ENCODE measurements at regions not wholly inside any gene's neighbourhood (a gene's known extent, or its start where the extent isn't known, plus 50 kb on each side); places are given as distances from the start of the nearest gene placed in this dataset.
A peak's percentile ranks its signal among the peaks of the same experiment; 100 is the strongest.

DNA sequence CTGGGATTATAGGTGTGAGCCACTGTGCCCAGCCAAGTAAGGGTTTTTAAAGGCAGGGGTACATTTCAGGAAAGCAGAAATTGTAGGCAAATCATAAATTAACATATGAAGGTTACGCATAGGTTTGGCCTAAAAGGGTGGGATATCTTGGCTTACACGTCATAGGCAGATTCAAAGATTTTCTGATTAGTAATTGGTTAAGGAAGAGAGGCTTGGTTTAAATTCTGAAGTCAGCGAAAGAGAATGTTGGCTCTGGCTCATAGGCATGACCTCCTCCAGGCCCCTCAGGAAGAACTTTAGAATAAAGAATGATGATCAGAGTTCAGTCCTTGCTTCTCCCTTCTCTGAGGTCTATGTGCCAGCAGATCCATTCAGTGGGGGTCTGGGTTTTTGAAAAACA, 124.8 kb upstream of the RBBP6 start:
- ATAC-seq (no peak), DNase-seq (no peak)
- intact Hi-C loops (cut with DNase I, micrococcal nuclease): no loop called here

DNA sequence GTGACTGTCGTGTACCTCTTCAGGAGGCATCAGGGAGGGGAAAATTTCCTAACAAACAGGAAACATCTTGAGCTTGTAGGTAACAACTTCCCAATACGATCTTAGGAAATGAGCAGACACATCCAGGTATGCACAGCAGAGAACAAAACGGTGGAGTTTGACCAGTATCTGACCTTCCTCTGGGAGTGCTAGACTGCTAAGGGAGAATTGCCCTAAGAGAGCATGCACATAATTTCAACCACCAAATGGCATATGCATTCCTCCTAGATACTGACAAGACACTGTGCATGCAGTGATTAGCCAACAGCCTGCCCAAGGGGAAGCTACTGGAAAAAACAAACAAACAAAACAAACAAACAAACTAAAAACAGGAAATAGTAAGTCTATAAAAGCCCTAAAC, 120.6 kb upstream of the RBBP6 start:
- intact Hi-C loops (cut with DNase I, micrococcal nuclease): no loop called here
- DNase-seq: no peak
- ATAC-seq: no peak

DNA sequence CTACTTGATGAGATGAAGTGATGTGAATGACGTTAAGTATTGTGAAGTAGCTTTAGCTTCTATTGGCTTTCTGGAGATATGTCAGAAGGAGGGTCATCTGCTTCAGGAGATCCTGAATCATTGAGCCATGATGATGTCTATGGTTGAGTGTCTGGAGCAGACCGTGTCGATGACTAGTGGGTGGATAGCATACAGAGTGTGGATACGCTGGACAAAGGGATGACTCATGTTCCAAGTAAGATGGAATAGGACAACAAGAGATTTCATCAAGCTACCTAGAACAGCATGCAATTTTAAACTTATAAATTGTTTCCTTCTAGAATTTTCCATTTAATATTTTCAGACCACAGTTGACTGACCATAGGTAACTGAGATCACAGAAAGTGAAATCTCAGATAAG, 116.1 kb upstream of the RBBP6 start:
- intact Hi-C loops (cut with DNase I, micrococcal nuclease): no loop called here
- no peak for ATAC-seq
- no peak for DNase-seq

DNA sequence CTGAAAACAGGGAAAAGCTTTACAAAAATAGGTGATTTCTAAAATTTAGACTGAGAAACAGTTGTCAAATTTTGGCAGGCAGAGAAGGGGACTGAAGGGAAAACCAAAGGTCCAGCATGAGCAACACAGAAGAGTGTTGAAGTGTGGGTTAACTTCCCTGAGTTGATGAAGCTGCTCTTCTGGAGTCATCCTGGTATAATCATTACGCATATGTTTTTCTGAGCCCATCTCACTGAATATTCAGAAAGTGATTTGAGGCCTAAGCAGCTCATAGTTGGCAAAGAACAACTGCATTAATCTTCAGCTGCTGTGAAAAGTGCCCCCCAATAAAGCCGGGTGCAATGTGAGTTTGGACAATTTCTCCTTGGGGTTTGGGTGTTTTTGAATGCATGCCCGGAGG, 115.0 kb upstream of the RBBP6 start:
- DNase-seq (no peak), ATAC-seq (no peak)
- intact Hi-C loops (cut with DNase I, micrococcal nuclease): no loop called here

DNA sequence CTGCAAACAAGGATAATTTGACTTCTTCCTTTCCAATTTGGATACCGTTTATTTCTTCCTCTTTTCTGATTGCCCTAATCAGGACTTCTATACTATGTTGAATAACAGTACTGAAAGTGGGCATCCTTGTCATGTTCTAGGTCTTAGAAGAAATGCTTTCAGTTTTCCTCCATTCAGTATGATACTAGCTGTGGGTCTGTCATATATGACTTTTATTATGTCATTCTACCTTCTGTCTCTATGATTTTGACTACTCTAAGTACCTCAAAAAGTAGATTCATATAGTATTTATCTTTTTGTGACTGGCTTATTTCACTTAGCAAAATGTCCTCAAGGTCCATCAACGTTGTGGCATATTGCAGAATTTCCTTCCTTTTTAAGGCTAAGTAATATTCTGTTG, 111.5 kb upstream of the RBBP6 start:
- ATAC-seq (no peak), DNase-seq (no peak)
- intact Hi-C loops (cut with DNase I, micrococcal nuclease): no loop called here

DNA sequence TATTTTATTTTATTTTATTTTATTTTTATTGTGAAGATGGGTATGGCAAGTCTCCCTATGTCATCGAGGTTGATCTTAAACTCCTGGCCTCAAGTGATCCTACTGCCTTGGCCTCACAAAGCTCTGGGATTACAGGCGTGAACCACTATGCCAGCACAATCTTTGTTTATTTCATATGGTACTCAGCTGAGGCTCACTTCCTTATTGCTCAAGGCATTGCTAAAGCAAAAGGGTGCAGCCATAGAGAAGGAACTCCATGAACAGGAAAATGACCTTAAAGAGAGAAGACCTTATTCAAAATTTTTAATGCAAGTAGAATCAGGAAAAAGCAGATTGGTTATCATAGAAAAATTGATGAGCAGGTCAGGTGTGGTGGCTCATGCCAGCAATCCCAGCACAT, 110.6 kb upstream of the RBBP6 start:
- DNase-seq (no peak), ATAC-seq (peak; percentile 100)
- intact Hi-C loops (cut with DNase I, micrococcal nuclease): no loop called here

DNA sequence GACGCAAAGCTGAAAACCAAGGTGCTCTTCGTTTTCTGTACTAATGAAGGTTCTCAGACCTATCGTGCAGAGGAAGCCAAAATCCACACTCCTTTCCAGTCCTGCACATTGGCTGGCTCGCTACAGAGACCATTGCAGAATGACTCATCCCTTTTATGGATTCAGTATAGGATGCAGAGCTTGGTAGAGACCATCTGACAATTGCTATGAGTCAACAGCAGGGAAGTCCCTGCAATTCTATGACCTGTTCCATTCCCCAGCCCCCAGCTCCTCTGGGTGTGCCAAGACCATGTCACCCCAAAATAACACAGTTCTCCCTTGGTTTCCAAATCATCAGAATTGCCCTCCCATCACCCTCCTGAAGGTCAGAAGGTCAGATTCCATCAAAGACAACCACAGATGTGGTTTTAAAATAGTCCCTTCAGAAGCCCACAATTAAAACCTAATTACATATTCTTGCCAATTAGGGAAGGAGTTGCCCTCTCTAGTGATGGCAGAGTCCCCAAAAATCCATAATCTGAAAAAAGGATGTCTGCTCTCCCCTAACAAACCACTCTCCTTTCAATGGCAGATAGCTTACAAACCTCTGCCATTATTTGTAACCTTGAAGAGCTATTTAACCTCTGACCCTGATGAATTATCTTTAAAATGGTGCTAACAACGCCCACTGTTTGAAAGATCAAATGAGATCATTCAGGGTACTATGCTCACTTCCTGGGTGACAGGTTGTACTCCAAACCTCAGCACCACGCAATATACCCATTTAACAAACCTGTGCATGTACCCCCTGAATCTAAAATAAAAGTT, 108.2 kb upstream of the RBBP6 start:
- DNase-seq (no peak), ATAC-seq (peak; percentile 57)
- intact Hi-C loops (cut with DNase I, micrococcal nuclease): no loop called here

DNA sequence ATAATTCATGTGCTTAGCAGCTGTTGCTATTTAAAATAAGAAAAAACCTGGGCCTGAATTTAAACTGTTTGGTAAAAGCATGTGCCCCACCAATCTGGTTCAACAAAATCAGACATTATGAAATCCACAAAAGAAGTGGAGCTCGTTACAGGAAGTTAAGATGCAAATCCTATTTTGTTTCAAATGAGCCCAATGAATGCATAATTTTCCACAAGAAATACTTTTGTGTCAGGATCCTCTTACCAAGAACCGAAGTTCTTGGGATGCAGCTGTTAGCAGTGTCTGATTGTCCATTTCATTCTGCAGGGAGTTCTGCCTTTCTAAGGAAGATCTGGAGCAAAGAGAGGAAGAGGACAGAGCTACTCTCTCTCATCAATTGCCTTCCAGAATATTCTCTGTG, 105.7 kb upstream of the RBBP6 start:
- intact Hi-C loops (cut with DNase I, micrococcal nuclease): no loop called here
- ATAC-seq (no peak), DNase-seq (no peak)

DNA sequence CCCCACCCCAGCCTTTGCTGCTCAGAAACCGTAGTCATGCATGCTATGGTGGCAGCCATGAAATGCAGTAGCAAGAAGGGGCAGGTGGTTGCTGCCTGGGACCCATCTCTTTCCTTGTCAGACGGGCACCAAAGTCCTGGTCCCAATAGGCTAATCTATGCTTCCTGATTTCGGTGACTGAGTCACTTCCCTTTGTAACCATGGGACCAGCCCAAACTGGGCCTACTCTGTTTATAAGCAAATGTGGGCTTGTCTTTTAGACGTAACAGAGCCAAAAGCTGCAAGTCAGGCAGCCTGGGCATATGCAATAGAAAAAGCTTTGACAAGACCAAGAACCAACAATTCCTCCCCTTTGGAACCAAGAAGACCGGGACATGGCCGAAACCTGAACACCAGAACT, 99.1 kb upstream of the RBBP6 start:
- no peak for DNase-seq
- intact Hi-C loops (cut with DNase I, micrococcal nuclease): no loop called here
- no peak for ATAC-seq

DNA sequence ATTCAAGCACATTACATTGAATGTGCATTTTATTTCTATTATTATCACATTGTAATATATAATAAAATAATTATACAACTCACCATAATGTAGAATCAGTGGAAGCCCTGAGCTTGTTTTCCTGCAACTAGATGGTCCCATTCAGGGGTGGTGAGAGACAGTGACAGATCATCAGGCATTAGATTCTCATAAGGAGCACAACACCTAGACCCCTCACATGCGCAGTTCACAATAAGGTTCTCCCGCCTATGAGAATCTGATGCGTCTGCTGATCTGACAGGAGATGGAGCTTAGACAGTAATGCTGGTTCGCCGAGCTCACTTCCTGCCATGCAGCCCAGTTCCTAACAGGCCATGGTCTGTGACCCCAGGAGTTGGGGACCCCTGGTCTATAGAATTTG, 96.7 kb upstream of the RBBP6 start:
- DNase-seq (no peak), ATAC-seq (no peak)
- intact Hi-C loops (cut with DNase I, micrococcal nuclease): no loop called here

DNA sequence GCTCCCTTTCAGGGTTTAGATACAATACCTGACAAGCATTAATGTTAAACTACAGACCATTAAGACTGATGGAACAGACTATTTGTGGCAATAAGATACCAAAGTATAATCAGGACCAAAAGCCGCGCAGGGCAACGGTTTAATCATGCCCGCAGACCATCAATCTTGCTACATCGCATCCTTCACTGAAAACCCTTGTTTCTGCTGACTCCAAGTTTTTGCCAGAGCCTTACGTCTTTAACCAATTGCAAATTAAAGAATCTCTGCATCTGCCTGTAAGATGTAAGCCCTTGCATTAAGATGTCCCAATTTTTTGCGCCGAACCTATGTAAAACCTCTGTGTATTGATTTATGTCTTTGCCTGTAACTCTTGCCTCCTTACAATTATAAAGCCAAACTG, 94.2 kb upstream of the RBBP6 start:
- intact Hi-C loops (cut with DNase I, micrococcal nuclease): no loop called here
- DNase-seq (no peak), ATAC-seq (no peak)

DNA sequence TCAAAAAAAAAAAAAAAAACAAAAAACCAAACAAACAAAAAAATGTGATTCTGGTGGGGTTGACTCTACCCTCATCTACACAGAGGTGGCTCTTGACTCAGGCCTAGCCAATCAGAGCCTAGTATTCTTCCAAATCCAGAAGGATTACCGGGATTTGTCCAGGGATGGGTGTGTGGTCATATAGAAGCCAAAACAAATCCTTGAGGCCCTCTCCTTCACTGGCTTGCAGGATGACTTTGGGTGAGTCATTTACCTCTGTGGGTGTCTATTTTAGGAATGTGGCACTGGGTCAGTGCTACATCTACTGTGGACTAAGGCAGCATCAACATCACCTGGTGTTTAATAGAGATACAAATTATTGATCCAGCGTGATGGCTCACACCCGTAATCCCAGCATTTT, 93.2 kb upstream of the RBBP6 start:
- ATAC-seq (no peak), DNase-seq (no peak)
- intact Hi-C loops (cut with DNase I, micrococcal nuclease): no loop called here

DNA sequence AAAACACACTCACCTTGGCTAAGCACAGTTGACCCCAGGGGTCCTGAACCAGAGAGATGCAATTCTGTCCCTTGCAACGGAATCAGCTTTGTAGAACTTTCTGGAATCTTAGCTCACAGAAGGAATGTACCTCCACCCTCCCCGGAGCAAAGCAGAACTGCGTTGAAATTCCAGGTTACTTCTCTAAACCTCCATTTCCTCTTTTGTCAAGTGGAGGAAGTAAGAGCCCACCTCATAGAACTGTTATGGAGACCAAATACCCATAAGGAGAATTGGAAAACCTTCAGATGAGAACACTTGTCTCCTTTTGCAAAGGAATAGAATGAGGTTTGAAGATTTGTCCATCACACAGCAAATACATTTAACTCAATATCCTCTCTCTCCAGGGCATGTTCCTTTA, 86.6 kb upstream of the RBBP6 start:
- DNase-seq (no peak), ATAC-seq (no peak)
- intact Hi-C loops (cut with DNase I, micrococcal nuclease): no loop called here

DNA sequence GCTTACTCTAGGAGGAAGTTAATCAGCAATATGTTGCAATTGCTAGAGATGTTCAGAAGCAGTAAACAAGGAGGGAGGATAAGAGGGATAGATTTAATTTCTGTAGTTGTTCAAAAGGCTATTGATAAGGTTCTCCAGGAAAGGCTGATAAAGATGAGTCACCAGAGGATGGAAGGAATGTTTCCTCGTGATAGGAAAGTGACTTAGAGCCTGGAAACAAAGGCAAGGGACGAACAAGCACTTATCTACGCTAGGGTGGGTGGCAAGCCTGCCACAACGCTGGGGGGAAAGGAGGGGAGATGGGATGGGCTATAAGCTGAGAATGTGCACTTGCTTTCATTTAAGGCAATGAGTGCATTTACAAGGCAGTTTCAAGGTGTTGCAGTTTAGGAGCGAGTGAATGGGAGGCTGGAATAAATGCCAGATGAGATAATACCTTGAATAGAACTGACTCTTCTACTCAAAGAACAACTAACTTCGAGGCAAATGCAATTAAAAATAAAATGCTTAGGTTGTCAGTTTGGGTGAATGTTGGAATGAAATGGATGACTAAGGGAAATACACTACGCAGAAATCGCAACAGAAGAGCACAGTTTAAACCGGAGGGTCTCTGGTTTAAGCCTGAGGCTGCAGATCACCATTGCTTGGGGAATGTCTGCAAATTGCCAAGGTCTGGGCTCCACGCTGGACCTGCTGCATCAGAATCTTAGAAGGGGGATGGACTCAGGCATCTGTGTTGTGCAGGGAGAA, 76.0 kb upstream of the RBBP6 start:
- DNase-seq: no peak
- no peak for ATAC-seq

DNA sequence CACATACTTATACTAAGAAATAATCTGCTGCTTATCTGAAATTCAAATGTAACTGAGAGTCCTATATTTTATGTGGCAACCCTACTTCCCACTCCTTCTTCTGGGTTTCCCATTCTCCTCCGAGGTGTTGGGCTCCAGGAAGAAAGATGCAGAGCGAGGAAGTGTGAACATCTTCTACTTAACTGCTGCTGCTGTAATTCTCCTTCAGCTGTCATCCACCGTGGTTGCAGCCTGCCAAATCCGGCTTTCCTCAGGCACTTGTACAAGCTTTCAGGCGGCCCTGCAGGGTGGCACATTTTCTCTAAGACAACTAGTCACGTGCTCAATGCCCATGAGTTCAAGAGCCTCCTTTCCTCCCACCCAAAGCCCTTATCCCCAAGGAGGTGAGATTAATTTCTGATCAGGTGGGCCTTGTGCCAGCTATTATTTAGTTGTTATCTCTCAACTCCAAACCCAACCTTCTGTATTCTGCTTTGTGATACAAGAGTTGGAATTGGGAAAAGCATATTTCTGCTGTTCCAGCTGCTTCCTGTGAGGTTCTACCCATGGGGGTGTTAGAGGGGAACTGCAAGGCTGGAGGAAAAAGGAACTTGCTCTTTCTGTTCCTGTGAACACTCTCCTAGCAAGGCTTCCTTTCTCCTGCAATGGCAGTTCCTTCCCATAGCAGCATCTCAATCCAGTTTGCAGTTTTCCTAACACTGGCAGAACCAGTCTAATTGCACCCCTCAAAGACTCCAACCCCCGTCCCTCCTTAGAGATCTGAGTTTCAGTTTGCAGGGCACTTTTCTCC, 67.6 kb upstream of the RBBP6 start:
- intact Hi-C loops (cut with DNase I, micrococcal nuclease): no loop called here
- DNase-seq: no peak
- ATAC-seq: no peak

More for the DNA sequence above, 76.0 kb upstream of the RBBP6 start:
- intact Hi-C loops (cut with DNase I, micrococcal nuclease): no loop called here

DNA sequence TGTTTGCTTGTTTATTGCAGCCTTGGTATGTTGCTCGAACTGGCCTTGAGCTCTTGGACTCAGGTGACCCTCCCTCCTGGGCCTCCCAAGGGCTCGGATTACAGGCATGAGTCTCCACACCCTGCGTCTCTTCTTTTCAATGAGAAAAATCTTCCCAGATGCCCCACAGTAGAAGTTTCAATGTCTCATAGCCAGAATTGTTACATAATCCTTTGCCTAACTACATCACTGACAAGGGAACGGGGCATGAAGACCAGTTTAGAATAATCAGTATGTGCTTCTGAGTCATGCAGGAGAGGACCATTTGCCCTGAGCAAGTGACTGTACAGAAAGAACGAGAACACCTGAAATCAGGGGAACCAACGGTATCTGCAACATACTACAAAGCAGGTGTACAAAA, 61.9 kb upstream of the RBBP6 start:
- intact Hi-C loops (cut with DNase I, micrococcal nuclease): no loop called here

DNA sequence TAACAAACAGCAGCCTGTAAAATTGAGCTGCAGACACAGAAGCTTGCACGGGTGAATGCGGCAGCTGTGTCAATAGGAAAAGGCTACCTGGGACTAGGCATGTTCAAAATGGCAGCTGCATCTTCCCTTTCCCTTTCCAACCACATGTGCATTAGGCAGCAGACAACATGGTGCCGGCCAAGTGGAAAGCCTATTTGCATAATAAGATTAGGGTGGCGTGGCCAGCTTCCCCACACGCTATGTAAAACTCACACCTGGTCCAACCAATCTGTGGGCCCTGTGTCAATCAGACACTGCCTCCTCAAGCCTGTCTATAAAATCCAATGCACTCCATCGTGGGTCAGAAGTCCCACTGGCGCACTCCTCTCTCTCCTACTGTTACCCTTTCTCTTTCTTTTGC, 61.0 kb upstream of the RBBP6 start:
- DNase-seq (no peak), ATAC-seq (no peak)
- intact Hi-C loops (cut with DNase I, micrococcal nuclease): no loop called here

More for the DNA sequence above, 61.9 kb upstream of the RBBP6 start:
- DNase-seq: no peak
- ATAC-seq: no peak

DNA sequence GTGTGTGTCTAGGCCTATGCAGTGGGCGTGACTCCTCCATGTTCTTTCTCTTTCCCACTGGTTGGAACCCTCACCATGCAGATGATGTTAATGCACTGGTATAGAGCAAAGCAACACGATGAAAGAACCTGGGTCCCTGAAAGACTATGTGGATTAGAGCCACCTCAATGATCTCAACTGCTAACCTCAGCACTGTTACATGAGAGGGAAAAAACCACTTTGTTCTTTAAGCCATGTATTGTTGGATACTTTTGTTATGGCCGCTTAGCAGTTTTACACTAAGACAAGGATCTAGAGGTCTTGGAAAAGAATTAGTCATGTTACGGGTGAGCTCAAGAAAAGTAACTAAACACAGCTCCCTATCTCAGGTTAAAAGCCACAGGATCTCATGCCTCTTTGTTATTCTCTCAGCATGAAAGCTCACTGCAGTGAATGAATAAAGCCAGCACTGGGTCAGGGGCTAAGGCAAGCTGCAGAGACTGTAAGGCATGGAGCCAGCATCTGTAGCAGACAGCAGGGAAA, 56.6 kb upstream of the RBBP6 start:
- ATAC-seq (no peak), DNase-seq (no peak)
- intact Hi-C loops (cut with DNase I, micrococcal nuclease): no loop called here

DNA sequence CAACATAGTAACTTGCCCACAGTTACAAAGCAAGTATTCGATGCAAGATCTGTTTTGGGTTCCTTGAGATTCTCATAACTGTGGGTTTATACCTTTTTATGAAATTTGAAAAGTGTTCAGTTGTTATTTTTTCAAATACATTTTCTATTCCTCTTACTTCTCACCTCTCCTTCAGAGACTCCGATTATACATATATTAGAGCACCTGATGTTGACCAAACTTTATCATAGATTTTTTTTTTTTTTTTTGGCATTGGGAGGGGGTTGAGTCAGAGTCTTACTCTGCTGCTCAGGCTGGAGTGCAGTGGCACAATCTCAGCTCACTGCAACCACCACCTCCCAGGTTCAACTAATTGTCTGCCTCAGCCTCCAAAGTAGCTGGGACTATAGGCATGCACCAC, 51.3 kb upstream of the RBBP6 start:
- DNase-seq (no peak), ATAC-seq (no peak)
- intact Hi-C loops (cut with DNase I, micrococcal nuclease): no loop called here

Data from left colon (tissue), 2 donors.